Upper lobe of left lung (tissue), 4 donors: ENCODE measurements at regions not wholly inside any gene's neighbourhood (a gene's known extent, or its start where the extent isn't known, plus 50 kb on each side); places are given as distances from the start of the nearest gene placed in this dataset.

Source experiments
- CTCF ChIP-seq, 6 experiments: fragments of 450-650 bp in 4 of 6; fragments of 200-600 bp in 2 of 6; sonication (generic) in 2 of 6; IDR thresholded peaks; one replicate each; pipeline ENCODE4 v1.5.1; 2016 to 2019; ENCODE audit warnings: antibody characterized with exemption in 6 of 6
- POLR2A ChIP-seq, 4 donors: fragments of 450-650 bp; IDR thresholded peaks; one replicate each; pipeline ENCODE4 v1.5.1; 2016 to 2017; ENCODE audit warnings: antibody characterized with exemption in 4 of 4, mild to moderate bottlenecking in 2 of 4

GRCh38 chr14:28975084-28975483, 208.5 kb downstream of the FOXG1 start:
- TF ChIP-seq CTCF (IDR thresholded peaks at IDR 0.05) = no peak
- TF ChIP-seq POLR2A (IDR thresholded peaks at IDR 0.05) = no peak
